ENCODE measurements at regions not wholly inside any gene's neighbourhood (a gene's known extent, or its start where the extent isn't known, plus 50 kb on each side); places are given as distances from the start of the nearest gene placed in this dataset.

DNA sequence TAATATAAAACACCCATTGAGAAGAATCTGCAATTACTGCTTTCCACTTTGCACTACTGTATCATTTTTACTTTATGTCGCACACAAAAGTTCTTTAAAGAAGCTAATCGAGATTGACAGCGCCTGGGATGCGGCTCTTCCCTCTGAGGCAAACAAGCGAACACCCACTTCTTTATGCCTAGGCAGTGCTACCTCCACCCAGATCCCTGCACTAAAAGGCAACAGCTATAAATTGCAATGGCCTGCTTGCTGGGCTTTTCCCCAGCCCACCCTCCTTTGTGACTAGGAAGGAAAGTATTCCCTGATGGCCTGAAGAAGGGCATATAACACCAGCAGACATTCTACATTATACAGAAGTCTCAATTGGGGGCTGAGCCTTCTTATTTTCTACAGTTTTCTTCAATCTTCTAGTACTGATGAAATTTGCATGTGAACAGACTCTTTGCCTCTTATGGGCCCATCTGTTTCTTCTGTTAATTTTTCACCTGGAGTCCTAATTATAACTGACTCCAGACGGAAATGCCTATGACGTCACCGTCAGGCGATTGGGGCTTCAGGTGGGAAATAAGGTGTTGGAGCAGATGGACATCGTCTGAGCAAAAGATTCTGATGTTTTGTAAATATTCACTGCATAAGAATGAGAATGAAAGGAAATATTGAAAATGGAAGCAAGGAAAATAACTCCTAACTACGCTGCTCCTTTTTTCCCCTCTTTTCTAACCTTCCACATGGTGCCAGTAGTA, 138.9 kb upstream of the DCC start:
- TF ChIP-seq, protein P1, sequence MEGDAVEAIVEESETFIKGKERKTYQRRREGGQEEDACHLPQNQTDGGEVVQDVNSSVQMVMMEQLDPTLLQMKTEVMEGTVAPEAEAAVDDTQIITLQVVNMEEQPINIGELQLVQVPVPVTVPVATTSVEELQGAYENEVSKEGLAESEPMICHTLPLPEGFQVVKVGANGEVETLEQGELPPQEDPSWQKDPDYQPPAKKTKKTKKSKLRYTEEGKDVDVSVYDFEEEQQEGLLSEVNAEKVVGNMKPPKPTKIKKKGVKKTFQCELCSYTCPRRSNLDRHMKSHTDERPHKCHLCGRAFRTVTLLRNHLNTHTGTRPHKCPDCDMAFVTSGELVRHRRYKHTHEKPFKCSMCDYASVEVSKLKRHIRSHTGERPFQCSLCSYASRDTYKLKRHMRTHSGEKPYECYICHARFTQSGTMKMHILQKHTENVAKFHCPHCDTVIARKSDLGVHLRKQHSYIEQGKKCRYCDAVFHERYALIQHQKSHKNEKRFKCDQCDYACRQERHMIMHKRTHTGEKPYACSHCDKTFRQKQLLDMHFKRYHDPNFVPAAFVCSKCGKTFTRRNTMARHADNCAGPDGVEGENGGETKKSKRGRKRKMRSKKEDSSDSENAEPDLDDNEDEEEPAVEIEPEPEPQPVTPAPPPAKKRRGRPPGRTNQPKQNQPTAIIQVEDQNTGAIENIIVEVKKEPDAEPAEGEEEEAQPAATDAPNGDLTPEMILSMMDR (IDR thresholded peaks at IDR 0.05; ENCODE audit: low read depth, low read length, poor library complexity, severe bottlenecking): no peak
- no peak for TF ChIP-seq EZH2phosphoT487 (IDR thresholded peaks at IDR 0.05; ENCODE audit: borderline replicate concordance, low read length)

Measured in DOHH2 (cell line).